Activated effector memory CD4-positive, alpha-beta T cell treated with Interleukin-2 at 50 U/mL for 16 hours (primary cell): ENCODE measurements at regions not wholly inside any gene's neighbourhood (a gene's known extent, or its start where the extent isn't known, plus 50 kb on each side); places are given as distances from the start of the nearest gene placed in this dataset.

Experiments used
- DNase-seq: peaks from one replicate; pipeline ENCODE4 v3.0.0-alpha.2; 2020

DNA sequence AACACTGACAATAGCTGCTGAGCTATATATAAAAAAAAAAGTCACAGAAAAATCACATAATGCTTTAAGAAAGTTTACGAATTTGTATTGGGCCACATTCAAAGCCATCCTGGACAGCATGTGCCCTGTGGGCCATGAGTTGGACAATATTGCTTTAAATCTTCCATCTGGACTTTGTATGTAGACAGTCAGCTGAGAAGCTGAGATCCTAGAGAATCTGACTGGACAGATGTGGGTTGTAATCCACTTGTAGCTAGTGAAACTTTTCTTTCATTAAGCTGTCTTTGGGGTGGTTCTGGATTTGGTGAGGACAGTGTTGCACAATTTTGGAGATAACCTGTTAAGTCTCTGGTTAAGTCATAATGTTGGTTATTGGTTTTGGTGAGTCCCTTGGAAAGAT lies 824.5 kb downstream of the CCSER2 start:
- no peak for DNase-seq

DNA sequence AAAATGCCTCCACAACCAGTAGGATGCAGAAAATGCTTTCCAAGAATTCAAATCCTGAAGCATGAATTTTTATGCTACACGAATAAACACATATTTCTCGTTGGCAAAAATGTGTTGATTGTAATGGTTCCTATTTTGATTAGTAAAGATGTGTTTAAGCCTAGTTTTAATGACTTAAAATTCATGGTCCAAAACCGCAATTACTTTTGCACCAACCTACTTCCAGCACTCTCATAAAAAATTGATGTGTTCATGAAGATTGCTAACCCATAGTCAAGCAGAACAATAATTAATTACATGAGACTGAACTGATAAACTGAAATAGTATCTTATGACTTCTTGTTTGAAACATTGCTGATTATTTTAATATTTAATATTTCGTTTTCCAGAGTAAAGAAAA lies 828.8 kb downstream of the CCSER2 start:
- no peak for DNase-seq

DNA sequence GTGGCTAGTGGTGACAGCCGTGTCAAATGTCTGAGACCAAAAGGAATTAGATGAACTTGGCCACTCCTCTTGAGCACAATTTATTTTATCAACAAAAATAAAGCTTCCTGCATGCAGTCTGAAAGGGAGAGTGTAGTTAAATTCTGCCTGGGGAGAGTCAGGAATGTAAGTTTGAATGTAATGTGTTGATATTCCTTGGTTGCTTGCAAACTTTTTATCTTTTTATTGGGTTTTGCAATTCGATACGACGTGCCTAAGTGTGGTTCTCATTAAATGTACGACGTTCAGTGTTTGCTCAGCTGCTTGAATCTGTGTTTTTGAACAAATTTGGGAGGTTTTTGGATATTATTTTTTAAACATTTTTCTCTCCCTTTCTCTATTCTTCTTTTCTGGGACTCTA lies 839.9 kb downstream of the CCSER2 start:
- DNase-seq = no peak

- no peak for DNase-seq
These were observed 841.6 kb downstream of the CCSER2 start for GRCh38 chr10:85170026-85170425.

GRCh38 chr10:85175635-85176034 lies 847.2 kb downstream of the CCSER2 start:
- DNase-seq = no peak

DNA sequence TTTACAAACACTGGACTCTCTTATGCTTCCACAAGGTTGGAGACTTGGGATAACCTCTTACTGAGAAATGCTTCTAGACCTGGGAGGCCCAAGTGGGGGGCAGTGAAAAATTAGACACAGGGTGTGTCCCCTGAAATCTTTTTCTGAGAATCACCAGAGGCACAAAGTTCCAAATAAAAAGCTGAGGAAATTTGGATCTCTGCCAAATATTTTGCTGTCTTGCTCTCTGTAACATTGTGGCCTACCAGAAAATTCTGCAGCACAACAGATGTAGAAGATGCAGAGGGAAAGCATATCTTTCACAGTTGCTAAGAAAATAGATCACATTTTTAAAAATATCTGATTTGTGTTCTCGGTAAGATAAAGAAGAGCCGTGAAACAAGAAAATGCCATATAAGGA lies 849.4 kb downstream of the CCSER2 start:
- DNase-seq = no peak

DNA sequence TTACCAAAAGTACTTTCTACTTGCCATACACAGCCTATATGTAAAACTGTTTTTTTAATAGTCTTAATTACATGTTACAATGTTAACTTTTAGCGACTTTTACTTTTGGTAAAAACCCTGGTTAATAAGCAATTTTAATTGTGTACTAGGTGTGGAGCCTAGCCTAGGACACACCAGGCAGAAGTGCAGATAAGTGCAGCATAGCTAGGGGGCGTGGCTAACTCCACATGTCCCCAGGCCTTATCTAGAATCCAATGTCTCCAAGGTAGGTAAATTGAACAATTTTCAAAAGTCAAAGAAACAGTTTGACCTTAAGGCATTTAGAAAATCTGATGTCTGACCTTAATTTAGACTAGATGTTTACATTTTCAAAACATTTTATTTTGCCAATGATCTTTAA lies 858.7 kb downstream of the CCSER2 start:
- no peak for DNase-seq

DNA sequence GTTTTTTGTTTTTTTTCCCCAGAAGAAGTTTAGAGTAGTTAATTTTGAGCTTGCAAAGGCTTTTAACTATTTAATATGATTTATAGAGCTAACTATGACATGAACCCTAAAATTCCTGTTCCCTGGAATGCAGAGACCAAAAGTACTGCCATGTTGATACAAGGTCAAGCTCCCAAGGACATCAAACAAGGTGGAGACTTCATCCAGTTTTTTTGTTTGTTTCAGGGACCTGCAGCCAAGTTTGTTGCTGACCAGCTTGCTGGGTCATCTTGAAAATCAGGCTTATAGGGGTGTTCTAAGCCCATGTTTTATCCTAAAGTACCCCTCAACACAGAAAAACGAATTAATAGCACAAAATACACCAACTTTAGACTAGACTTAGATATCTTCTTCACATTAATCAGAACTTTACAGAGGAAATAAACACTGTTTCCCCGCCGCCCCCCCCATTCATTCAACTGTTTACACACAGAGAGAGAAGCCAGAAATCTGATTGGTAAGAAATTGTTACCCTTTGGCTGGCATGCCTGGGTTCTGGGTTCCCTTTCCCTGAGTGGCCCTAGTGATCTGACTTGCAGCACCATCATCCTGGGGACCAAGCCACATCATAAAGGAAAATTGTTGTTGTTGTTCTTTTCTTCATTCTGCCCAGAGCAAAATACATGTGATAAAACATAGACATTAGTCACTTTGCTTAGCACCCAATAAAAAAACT lies 860.5 kb downstream of the CCSER2 start:
- DNase-seq = no peak

- DNase-seq = no peak
These were observed 865.4 kb downstream of the CCSER2 start for GRCh38 chr10:85193796-85194195.

DNA sequence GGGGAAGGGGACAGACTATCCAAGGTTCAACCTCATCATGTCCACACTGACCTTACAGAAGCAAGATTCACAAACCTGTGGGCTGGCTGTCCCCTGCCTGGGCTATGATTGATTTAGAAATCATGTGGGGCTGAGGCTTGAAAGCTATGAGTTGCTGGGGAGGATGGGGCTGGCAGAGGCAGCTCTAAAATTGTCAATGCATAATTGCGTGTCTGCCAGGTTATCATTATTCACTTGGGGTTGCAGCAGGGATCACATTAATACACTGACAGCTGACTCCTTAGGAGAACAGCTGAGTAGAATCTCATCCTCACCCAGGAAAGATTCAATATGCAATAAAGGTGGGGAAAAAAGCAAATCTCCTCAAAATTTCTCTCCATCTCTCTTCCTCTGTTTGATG lies 866.3 kb downstream of the CCSER2 start:
- DNase-seq = no peak

GRCh38 chr10:85195596-85195995 lies 867.2 kb downstream of the CCSER2 start:
- no peak for DNase-seq

DNA sequence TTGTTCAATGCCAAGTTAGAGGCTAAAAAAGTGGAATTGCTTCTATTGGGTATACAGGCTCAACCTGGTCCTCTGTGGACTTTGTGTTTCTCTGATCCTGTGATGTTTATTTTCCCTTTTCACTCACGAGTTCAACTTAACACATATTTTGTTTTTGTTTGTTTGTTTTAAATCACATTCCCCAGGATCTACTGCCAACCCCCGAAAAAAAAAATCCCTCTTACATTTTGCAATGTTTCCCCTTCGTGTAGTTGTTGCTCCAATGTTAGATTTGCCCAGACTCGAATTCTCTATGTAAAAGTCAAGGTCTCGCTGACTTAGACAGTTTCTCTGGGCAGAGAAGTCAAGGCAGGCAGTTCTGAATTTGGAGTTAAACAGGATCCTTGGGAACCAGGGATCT lies 876.4 kb downstream of the CCSER2 start:
- no peak for DNase-seq

DNA sequence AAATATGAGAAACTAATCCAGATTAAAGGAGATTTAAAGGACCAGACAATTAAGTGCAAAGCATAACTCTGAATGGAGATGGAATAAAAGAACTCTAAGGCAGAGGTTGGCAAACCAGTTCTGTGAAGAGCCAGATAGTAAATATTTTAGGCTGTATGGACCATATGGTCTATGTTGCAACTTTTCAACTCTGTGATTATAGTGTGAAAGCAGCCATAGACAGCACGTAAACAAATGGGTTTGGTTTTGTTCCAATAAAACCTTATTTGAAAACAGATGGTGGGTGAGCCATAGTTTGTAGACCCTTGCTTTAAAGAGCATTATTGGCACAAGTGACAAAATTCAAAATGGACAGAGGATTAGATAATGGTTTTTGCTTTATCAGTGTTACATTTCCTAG lies 884.1 kb downstream of the CCSER2 start:
- no peak for DNase-seq

GRCh38 chr10:85213493-85213892 lies 885.1 kb downstream of the CCSER2 start:
- no peak for DNase-seq

GRCh38 chr10:85222300-85222699 lies 893.9 kb downstream of the CCSER2 start:
- no peak for DNase-seq

DNA sequence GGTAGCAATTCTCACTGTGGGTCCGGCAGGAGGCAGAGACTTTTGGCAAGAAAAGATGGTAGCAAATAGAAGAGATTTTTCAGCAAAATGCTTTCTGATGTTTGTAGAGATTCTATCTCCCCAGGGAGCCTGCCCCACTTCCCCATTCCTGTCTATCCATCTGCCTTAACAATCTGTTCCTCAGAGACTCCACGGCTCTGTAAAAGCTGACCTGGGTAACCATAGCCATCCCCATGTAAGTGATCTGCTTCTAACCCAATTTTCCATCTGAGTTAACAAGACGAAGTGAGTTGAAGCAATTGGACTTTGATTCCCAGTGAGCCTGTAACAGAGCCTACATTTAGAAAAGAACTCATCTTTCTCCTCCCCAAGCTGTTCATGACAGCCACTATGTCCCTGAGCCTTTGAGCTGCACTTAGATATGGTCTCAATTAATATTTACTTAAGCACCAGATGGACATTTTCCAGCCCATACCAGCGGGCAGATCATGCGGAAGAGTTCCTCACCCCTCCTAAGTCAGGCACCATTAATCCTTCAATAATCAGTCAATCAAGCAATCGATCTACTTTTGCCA lies 896.1 kb downstream of the CCSER2 start:
- no peak for DNase-seq

DNA sequence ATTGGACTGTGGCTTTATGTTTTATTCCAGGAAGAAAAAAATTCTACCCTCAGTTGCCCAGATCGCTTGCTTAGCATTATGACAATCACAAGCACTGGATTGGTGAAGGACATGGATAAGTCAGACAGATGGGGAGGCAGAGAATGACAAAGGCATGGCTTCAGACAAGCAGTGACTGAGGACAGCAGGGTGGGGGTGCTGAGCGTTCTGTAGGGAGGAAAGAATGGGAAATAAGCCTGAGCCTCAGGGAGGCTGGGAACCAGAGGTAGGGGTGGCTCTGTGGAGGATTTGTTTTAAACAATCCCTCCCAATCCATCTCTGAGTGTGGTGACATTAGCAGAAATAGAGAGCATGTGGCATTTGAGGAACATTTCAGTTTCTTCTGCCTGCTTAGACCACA lies 896.9 kb downstream of the CCSER2 start:
- no peak for DNase-seq

DNA sequence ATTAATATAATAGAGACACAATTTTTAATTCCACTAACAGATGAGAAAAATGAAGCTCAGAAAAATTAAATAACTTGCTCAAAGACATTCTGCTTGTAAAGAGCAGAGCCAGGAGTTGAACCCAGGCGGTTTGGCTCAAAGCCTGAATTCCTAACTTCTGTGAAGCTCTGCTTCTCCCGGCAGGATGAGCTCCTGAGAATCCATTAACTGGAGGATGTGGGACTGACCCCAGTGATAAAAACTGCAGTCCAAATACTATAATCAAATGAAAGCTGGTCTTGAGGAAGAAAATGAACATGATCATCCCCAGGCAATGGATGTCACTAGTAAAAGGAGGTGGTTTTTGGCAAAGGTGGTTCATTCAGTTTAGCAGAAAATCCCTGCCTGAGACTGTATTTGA lies 898.2 kb downstream of the CCSER2 start:
- DNase-seq = no peak

DNA sequence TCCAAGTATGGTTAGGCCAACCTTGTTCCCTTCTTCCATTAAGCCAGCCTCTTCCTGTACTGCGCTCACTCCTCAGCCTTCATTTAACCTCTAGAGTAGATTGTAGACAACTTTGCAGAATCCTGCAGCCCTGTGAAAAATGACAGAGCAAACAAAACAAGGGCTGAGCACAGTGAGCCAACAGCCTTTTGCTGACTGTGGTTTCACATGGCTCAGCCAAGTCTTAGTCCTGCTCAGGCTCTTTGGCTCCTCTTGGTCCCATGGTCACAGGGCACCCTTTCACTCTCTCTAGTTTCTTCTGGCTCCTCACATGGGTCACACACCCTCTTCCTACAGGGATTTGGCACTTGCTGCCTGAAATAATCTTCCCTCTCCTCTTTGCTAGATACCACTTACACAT lies 900.3 kb downstream of the CCSER2 start:
- no peak for DNase-seq

DNA sequence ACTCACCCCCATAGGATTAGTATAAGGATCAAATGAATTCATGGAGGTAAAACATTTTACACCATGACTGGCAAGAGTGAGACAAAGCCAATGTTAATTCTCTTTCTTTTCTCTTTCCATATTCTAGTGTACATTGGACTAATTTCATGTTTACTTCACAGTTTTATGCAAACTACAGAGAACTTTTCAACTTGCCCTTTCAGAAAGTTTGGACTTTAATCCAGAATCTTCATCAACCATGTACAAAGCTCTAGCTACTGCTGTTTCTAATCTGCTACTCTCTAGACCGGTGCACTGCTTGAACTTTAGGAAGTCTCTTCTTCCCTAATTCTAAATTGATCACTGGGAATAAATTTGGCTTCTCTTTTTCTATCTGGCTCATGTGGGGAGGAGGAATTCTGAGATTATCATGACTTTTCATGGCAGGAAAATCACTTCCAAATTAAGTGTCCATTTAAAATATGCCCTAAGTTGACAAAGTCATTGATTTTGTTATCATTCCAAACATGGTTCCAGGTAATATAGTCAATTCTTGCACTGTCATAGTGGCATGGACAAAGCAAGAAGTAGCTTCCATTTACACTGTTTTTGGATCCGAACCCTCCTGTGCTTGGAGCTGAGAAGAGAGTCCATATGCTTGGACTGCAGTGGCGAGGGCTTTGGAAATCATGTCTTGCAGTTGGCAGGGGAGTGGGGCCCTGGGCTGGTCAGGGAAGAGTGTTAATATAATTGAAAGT lies 903.3 kb downstream of the CCSER2 start:
- DNase-seq = no peak

GRCh38 chr10:85235258-85235657 lies 906.9 kb downstream of the CCSER2 start:
- DNase-seq = no peak

- DNase-seq = no peak
These were observed 910.3 kb downstream of the CCSER2 start for GRCh38 chr10:85238676-85239075.

- DNase-seq = no peak
These were observed 921.9 kb downstream of the CCSER2 start for GRCh38 chr10:85250304-85250703.

- no peak for DNase-seq
These were observed 928.1 kb downstream of the CCSER2 start for GRCh38 chr10:85256481-85256880.
